H9 (cell line): ENCODE measurements at regions not wholly inside any gene's neighbourhood (a gene's known extent, or its start where the extent isn't known, plus 50 kb on each side); places are given as distances from the start of the nearest gene placed in this dataset.

Experiments
- DNase-seq: peaks from one replicate; pipeline ENCODE4 v3.0.0-alpha.2; 2017
- H2AFZ ChIP-seq: one replicate; pipeline ENCODE4 v1.6.1; 2013; ENCODE audit warnings: mild to moderate bottlenecking, low read length, control low read depth, moderate library complexity
- H2AK5ac ChIP-seq: 2 replicates; pipeline ENCODE4 v1.6.1; 2013; ENCODE audit warnings: low read length, control low read depth, mixed read lengths; ENCODE audit not compliant: insufficient read length
- H2BK120ac ChIP-seq: one replicate; pipeline ENCODE4 v1.6.1; 2013; ENCODE audit warnings: low read depth, mild to moderate bottlenecking, low read length, control low read depth, inconsistent platforms; ENCODE audit not compliant: poor library complexity, severe bottlenecking
- H2BK12ac ChIP-seq: 2 replicates; pipeline ENCODE4 v1.6.1; 2013; ENCODE audit warnings: low read length, control low read depth, mixed read lengths, low read depth; ENCODE audit not compliant: insufficient read length
- H2BK15ac ChIP-seq: 2 replicates; pipeline ENCODE4 v1.6.1; 2013; ENCODE audit warnings: low read depth, low read length, control low read depth
- H2BK20ac ChIP-seq: one replicate; pipeline ENCODE4 v1.6.1; 2013; ENCODE audit warnings: low read depth, mild to moderate bottlenecking, low read length, control low read depth, inconsistent platforms; ENCODE audit not compliant: poor library complexity, severe bottlenecking
- H2BK5ac ChIP-seq: 2 replicates; pipeline ENCODE4 v1.6.1; 2013; ENCODE audit warnings: low read length, control low read depth, mixed read lengths; ENCODE audit not compliant: insufficient read length
- H3K14ac ChIP-seq: 2 replicates; pipeline ENCODE4 v1.6.1; 2013; ENCODE audit warnings: low read length, control low read depth; ENCODE audit not compliant: insufficient read depth
- H3K18ac ChIP-seq: 2 replicates; pipeline ENCODE4 v1.6.1; 2013; ENCODE audit warnings: low read depth, mild to moderate bottlenecking, mixed read lengths, low read length, control low read depth; ENCODE audit not compliant: insufficient read length
- H3K23ac ChIP-seq: 2 replicates; pipeline ENCODE4 v1.6.1; 2013; ENCODE audit warnings: low read length, control low read depth, mixed read lengths, low read depth; ENCODE audit not compliant: insufficient read length
- H3K23me2 ChIP-seq: 2 replicates; pipeline ENCODE4 v1.6.1; 2013; ENCODE audit warnings: low read depth, mild to moderate bottlenecking, mixed read lengths, low read length, control low read depth; ENCODE audit not compliant: insufficient read length, poor library complexity, severe bottlenecking
- H3K27ac ChIP-seq: 2 replicates; pipeline ENCODE4 v1.5.1; 2013; ENCODE audit warnings: low read length, control low read depth, mixed read lengths, low read depth; ENCODE audit not compliant: insufficient read length
- H3K27me3 ChIP-seq: 2 replicates; pipeline ENCODE4 v1.6.1; 2013; ENCODE audit warnings: low read length, control low read depth, inconsistent platforms; ENCODE audit not compliant: insufficient read depth
- H3K4ac ChIP-seq: 2 replicates; pipeline ENCODE4 v1.6.1; 2013; ENCODE audit warnings: low read depth, mild to moderate bottlenecking, control low read depth, inconsistent platforms, low read length, moderate library complexity
- H3K4me1 ChIP-seq: 2 replicates; pipeline ENCODE4 v1.6.1; 2013; ENCODE audit warnings: low read length, control low read depth, inconsistent platforms; ENCODE audit not compliant: insufficient read depth
- H3K4me2 ChIP-seq: 2 replicates; pipeline ENCODE4 v1.6.1; 2013; ENCODE audit warnings: low read length, control low read depth, mixed read lengths; ENCODE audit not compliant: insufficient read length, insufficient read depth
- H3K56ac ChIP-seq: 2 replicates; pipeline ENCODE4 v1.6.1; 2013; ENCODE audit warnings: low read depth, mild to moderate bottlenecking, mixed read lengths, low read length, control low read depth; ENCODE audit not compliant: insufficient read length
- H3K79me1 ChIP-seq: 2 replicates; pipeline ENCODE4 v1.6.1; 2013; ENCODE audit warnings: low read depth, mild to moderate bottlenecking, moderate library complexity, low read length, control low read depth, inconsistent platforms; ENCODE audit not compliant: insufficient read depth, poor library complexity, severe bottlenecking
- H3K79me2 ChIP-seq: 2 replicates; pipeline ENCODE4 v1.6.1; 2013; ENCODE audit warnings: low read length, control low read depth, inconsistent platforms; ENCODE audit not compliant: insufficient read depth
- H3K9ac ChIP-seq: 2 replicates; pipeline ENCODE4 v1.6.1; 2013; ENCODE audit warnings: low read length, control low read depth, mixed read lengths; ENCODE audit not compliant: insufficient read length; ENCODE audit errors: extremely low read depth
- H3K9me3 ChIP-seq: one replicate; pipeline ENCODE4 v1.6.1; 2013; ENCODE audit warnings: low read depth, low read length, inconsistent platforms; ENCODE audit not compliant: control insufficient read depth
- H3T11ph ChIP-seq: one replicate; pipeline ENCODE4 v1.6.1; 2013; ENCODE audit warnings: mild to moderate bottlenecking, low read length, control low read depth, inconsistent platforms
- H4K20me1 ChIP-seq: one replicate; pipeline ENCODE4 v1.6.1; 2013; ENCODE audit not compliant: control insufficient read depth, insufficient read length, insufficient read depth
- H4K5ac ChIP-seq: 2 replicates; pipeline ENCODE4 v1.6.1; 2013; ENCODE audit warnings: low read depth, mild to moderate bottlenecking, mixed read lengths, low read length, control low read depth; ENCODE audit not compliant: insufficient read length
- H4K8ac ChIP-seq: replicated peaks from 2 replicates; pipeline ENCODE4 v1.6.1; 2013; ENCODE audit warnings: low read length, control low read depth, mixed read lengths, low read depth; ENCODE audit not compliant: insufficient read length
- H4K91ac ChIP-seq: 2 replicates; pipeline ENCODE4 v1.6.1; 2013; ENCODE audit warnings: low read depth, mild to moderate bottlenecking, moderate library complexity, mixed read lengths, low read length, control low read depth; ENCODE audit not compliant: insufficient read length
- H3K27ac Mint-ChIP-seq, 3 experiments: 2 replicates in 2 of 3; 3 replicates in 1 of 3; pipeline ENCODE4 v1.8.0; 2020 to 2021; ENCODE audit warnings: mixed read lengths in 3 of 3, mild to moderate bottlenecking in 1 of 3, moderate library complexity in 1 of 3
- H3K27me3 Mint-ChIP-seq: 2 replicates; pipeline ENCODE4 v1.8.0; 2021; ENCODE audit warnings: low read depth, mild to moderate bottlenecking, moderate library complexity, mixed read lengths
- H3K36me3 Mint-ChIP-seq, 3 experiments: 2 replicates in 2 of 3; 3 replicates in 1 of 3; pipeline ENCODE4 v1.8.0; 2020 to 2021; ENCODE audit warnings: low read depth in 3 of 3, mixed read lengths in 3 of 3; ENCODE audit not compliant: insufficient read depth in 1 of 3
- H3K4me1 Mint-ChIP-seq, 2 experiments: 2 replicates each; pipeline ENCODE4 v1.8.0; 2020; ENCODE audit warnings: mixed read lengths in 2 of 2
- H3K4me3 Mint-ChIP-seq, 2 experiments: 2 replicates in 1 of 2; 3 replicates in 1 of 2; pipeline ENCODE4 v1.8.0; 2020 to 2021; ENCODE audit warnings: mild to moderate bottlenecking in 2 of 2, mixed read lengths in 2 of 2, moderate library complexity in 1 of 2
- H3K9me3 Mint-ChIP-seq, 2 experiments: 2 replicates in 1 of 2; 3 replicates in 1 of 2; pipeline ENCODE4 v1.8.0; 2020; ENCODE audit warnings: mild to moderate bottlenecking in 2 of 2, mixed read lengths in 2 of 2, moderate library complexity in 1 of 2
- CTCF ChIP-seq: fragments of 200-600 bp; sonication (generic); conservative IDR thresholded peaks from 3 replicates; pipeline ENCODE4 v1.8.0; 2021; ENCODE audit warnings: antibody characterized with exemption, mild to moderate bottlenecking
- WGBS: extraction: QIAGEN DNeasy Blood & Tissue Kit; methylation state at CpG from one replicate; pipeline ENCODE4 v1.1.7; 2013; ENCODE audit warnings: missing lambda C conversion rate, low lambda C conversion rate, mixed read lengths; ENCODE audit not compliant: insufficient read length; ENCODE audit errors: extremely low coverage; 5-methylcytosine and 5-hydroxymethylcytosine counted together

GRCh38 chr14:65850429-65851135 lies 438.1 kb downstream of the FUT8 start:
- H2BK20ac ChIP-seq, result no peak overlapping the region

More at GRCh38 chr14:65850429-65851135, 438.1 kb downstream of the FUT8 start:
- Histone ChIP-seq H4K5ac (no peak overlapping the region), H3K18ac (no peak overlapping the region), H3K79me1 (no peaks in the 10 kb centered on the region), H3K4me1 (no peaks in the 10 kb centered on the region), H2BK5ac (no peak overlapping the region), H3K23ac (no peak overlapping the region), H3K14ac (no peak overlapping the region), H3K9me3 (no peaks in the 10 kb centered on the region), H3K27ac (no peak overlapping the region), H2BK15ac (no peak overlapping the region), H4K8ac (no peak overlapping the region), H2AK5ac (no peak overlapping the region), H3K27me3 (no peaks in the 10 kb centered on the region), H3K9ac (no peak overlapping the region), H3K56ac (no peak overlapping the region), H3K79me2 (no peaks in the 10 kb centered on the region), H3K4ac (no peak overlapping the region), H4K91ac (no peak overlapping the region), H2BK120ac (no peak overlapping the region), H3T11ph (no peak overlapping the region), H3K23me2 (no peaks in the 10 kb centered on the region), H2BK12ac (no peak overlapping the region), H3K4me2 (no peak overlapping the region), H4K20me1 (no peaks in the 10 kb centered on the region), H2AFZ (no peak overlapping the region)
- DNase-seq, result no peak
- Mint-ChIP-seq H3K27ac (no peak overlapping the region), H3K4me3 (no peak overlapping the region), H3K36me3 (peaks cover 0 to 3% (median 0%) of the 10 kb centered on the region in 3 experiments; a peak in 2 of 7 replicates), H3K9me3 (peaks cover 0 to 2% of the 10 kb centered on the region in 2 experiments; a peak in 3 of 5 replicates), H3K4me1 (peaks cover 14 to 18% of the 10 kb centered on the region in 2 experiments), H3K27me3 (no peaks in the 10 kb centered on the region)
- WGBS, result no CpG with 5 or more reads among the region's 10 CpGs
- TF ChIP-seq CTCF, result no peak
